RWPE1 (cell line): ENCODE measurements at regions not wholly inside any gene's neighbourhood (a gene's known extent, or its start where the extent isn't known, plus 50 kb on each side); places are given as distances from the start of the nearest gene placed in this dataset.

Experiments
- CTCF ChIA-PET: fragments of 350-600 bp; sonication (Branson Sonifier 250); formaldehyde crosslinking; extraction: SDS; loops from one replicate; lab custom pipeline; 2021; lab: Yijun Ruan, JAX
- POLR2A ChIA-PET: fragments of 400-600 bp; formaldehyde crosslinking; extraction: SDS; loops from one replicate; lab custom pipeline; 2020; ENCODE audit warnings: antibody characterized with exemption; ENCODE audit not compliant: low non-redundant PET; lab: Yijun Ruan, JAX
- DNase-seq: peaks from one replicate; pipeline ENCODE4 v3.0.0; 2012; ENCODE audit warnings: low spot score
- H3K27ac ChIP-seq: fragments of 450-650 bp; 2 replicates; pipeline ENCODE4 v1.5.1; 2017
- CTCF ChIP-seq: fragments of 450-650 bp; conservative IDR thresholded peaks from 2 replicates; pipeline ENCODE4 v1.5.1; 2017; ENCODE audit warnings: low read depth, mild to moderate bottlenecking

- ChIA-PET CTCF (interaction anchor here (0.9 kb wide), 1 partner anchor 127 kb away, joined by 6 read pairs; no protein-coding TSS in a partner anchor), POLR2A (no interaction called here)
- peak overlapping the region; percentile 50 for H3K27ac ChIP-seq
- no peak for TF ChIP-seq CTCF
- DNase-seq = no peak
These were observed 58.7 kb upstream of the MYL10 start for GRCh38 chr7:101687791-101688182.

GRCh38 chr7:101688183-101688831 lies 59.2 kb upstream of the MYL10 start:
- ChIA-PET CTCF (interaction anchor here (0.6 to 1.9 kb wide), 5 partner anchors 19 to 145 kb away, joined by 3 to 6 read pairs (median 4); no protein-coding TSS in a partner anchor), POLR2A (interaction anchor here (0.6 kb wide), 1 partner anchor 78 kb away, joined by 5 read pairs; no protein-coding TSS in a partner anchor)
- peak; percentile 98 for TF ChIP-seq CTCF
- DNase-seq = peak; percentile 75
- H3K27ac ChIP-seq = peak overlapping the region; percentile 50

GRCh38 chr7:101688995-101689907 lies 60.2 kb upstream of the MYL10 start:
- peak overlapping the region; percentile 50 for H3K27ac ChIP-seq
- ChIA-PET POLR2A (interaction anchor here (0.6 kb wide), 1 partner anchor 79 kb away, joined by 5 read pairs; no protein-coding TSS in a partner anchor), CTCF (interaction anchor here (0.6 to 1.9 kb wide), 5 partner anchors 18 to 146 kb away, joined by 3 to 6 read pairs (median 4); no protein-coding TSS in a partner anchor)
- no peak for DNase-seq
- no peak for TF ChIP-seq CTCF

- H3K27ac ChIP-seq = no peak overlapping the region
- TF ChIP-seq CTCF = no peak
- ChIA-PET POLR2A (no interaction called here), CTCF (interaction anchor here (0.6 to 1.9 kb wide), 2 partner anchors 147 to 335 kb away, joined by 4 to 6 read pairs; no protein-coding TSS in a partner anchor)
- no peak for DNase-seq
These were observed 61.0 kb upstream of the MYL10 start for GRCh38 chr7:101690061-101690460.

GRCh38 chr7:101691822-101692384 lies 62.8 kb upstream of the MYL10 start:
- CTCF ChIA-PET = interaction anchor here (0.6 to 1.0 kb wide), 2 partner anchors 71 to 165 kb away, joined by 3 read pairs; no protein-coding TSS in a partner anchor
- H3K27ac ChIP-seq = no peak overlapping the region
- TF ChIP-seq CTCF = no peak
- no peak for DNase-seq
- POLR2A ChIA-PET = no interaction called here
